Nephron (organoid): ENCODE measurements at regions not wholly inside any gene's neighbourhood (a gene's known extent, or its start where the extent isn't known, plus 50 kb on each side); places are given as distances from the start of the nearest gene placed in this dataset.
"Not testable (repeated sequence)": the region's sequence is repeated elsewhere in the genome, so short reads cannot be mapped to it uniquely, and the experiment has no call there.

Source experiments
- H3K27ac Mint-ChIP-seq, 3 experiments: 2 replicates each; pipeline ENCODE4 v1.8.0; 2020; ENCODE audit warnings: mixed read lengths in 3 of 3, mild to moderate bottlenecking in 2 of 3, moderate library complexity in 1 of 3
- H3K27me3 Mint-ChIP-seq: 2 replicates; pipeline ENCODE4 v1.8.0; 2021; ENCODE audit warnings: low read depth, mild to moderate bottlenecking, moderate library complexity, mixed read lengths
- H3K36me3 Mint-ChIP-seq: 2 replicates; pipeline ENCODE4 v1.8.0; 2020; ENCODE audit warnings: low read depth, mixed read lengths
- H3K4me1 Mint-ChIP-seq: 2 replicates; pipeline ENCODE4 v1.8.0; 2020; ENCODE audit warnings: mixed read lengths
- H3K4me3 Mint-ChIP-seq, 3 experiments: 2 replicates each; pipeline ENCODE4 v1.8.0; 2020; ENCODE audit warnings: mild to moderate bottlenecking in 3 of 3, mixed read lengths in 3 of 3, moderate library complexity in 2 of 3
- H3K9me3 Mint-ChIP-seq: 2 replicates; pipeline ENCODE4 v1.8.0; 2020; ENCODE audit warnings: mixed read lengths
- TF ChIP-seq, protein P1 (sequence below), 3 experiments: fragments of 200-600 bp; sonication (generic); IDR thresholded peaks; one replicate each; pipeline ENCODE4 v1.5.0; 2021; ENCODE audit warnings: antibody characterized with exemption in 3 of 3; ENCODE audit not compliant: unreplicated experiment in 3 of 3

DNA sequence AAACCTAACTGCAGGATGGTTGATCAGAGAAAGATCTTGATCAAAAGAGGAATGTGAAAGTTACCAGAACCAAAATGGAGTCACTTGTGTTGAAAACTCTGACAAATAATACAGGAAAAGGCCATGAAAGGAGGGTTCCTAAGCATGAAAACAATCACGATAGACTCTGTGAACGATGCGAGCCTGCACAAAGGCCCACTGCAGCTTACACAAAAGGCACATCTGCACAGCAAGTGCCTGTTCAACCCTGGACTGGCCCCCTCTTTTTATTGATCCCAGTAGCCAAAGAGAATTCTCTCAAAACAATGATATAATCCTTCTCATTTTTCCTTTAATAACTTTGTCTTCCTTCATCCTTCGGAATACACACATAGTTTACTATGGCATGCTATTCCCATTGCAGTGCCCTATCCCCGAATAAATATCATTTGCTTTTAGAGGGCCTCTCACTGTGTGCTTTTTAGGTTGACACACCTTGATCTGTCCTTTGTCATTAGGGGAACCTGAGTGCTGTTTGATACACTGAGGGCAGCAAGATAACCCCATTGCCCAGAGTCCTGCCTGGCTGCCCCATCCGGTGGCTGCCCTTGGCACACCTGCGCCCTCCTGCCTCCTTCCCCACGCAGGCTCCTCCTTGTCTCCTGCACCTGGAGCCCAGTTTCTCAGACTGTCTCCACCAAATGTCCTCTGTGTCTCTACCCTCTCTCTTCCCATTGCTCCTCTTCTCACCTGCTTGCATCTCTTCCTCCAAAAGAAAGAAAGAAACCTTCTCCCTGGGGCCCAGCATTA is 98.3 kb upstream of the FRMD1 start:
- H3K27me3 Mint-ChIP-seq: peaks cover 3% of the 10 kb centered on the region
- no peaks in the 10 kb centered on the region for H3K9me3 Mint-ChIP-seq
- no peak overlapping the region for H3K27ac Mint-ChIP-seq
- peaks cover 8% of the 10 kb centered on the region for H3K4me1 Mint-ChIP-seq
- no peaks in the 10 kb centered on the region for H3K36me3 Mint-ChIP-seq
- TF ChIP-seq, protein P1, sequence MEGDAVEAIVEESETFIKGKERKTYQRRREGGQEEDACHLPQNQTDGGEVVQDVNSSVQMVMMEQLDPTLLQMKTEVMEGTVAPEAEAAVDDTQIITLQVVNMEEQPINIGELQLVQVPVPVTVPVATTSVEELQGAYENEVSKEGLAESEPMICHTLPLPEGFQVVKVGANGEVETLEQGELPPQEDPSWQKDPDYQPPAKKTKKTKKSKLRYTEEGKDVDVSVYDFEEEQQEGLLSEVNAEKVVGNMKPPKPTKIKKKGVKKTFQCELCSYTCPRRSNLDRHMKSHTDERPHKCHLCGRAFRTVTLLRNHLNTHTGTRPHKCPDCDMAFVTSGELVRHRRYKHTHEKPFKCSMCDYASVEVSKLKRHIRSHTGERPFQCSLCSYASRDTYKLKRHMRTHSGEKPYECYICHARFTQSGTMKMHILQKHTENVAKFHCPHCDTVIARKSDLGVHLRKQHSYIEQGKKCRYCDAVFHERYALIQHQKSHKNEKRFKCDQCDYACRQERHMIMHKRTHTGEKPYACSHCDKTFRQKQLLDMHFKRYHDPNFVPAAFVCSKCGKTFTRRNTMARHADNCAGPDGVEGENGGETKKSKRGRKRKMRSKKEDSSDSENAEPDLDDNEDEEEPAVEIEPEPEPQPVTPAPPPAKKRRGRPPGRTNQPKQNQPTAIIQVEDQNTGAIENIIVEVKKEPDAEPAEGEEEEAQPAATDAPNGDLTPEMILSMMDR (IDR thresholded peaks at IDR 0.05; ENCODE audit: unreplicated experiment in 3 of 3): no peak
- no peak overlapping the region for H3K4me3 Mint-ChIP-seq

DNA sequence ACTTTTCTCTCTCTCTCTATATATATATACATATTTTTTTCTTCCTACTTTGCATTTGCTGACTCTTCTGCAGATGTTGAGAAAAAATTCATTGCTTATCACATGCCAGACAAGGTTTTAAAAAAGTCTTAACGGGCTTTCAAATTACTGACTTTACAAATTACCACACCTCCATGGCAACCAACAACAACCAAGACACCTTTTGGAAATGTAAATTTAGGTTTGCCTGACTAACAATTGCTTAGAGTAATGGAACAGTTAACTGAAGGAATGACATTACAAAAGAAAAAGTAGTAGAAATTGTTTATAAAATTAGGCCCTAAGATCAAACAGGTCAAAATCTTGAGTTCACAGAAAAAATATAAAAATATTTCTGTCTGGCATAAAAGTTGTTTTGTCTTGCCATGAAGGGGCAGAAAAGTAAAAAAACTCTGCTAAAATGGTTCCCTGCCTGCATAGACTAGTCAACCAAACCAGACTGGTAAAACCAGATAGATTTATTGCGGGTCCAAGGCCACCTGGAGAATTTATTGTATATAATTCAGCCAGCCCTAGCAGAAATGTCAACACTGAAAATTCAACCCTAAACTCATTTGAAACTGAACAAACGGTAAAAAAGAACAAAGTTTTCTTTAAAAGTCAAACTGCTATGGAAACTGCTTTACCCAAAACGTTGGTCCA is 92.8 kb upstream of the FRMD1 start:
- Mint-ChIP-seq H3K27ac (peak overlapping the region in 1 of 3 experiments; percentile 61), H3K4me3 (no peak overlapping the region), H3K9me3 (no peaks in the 10 kb centered on the region), H3K4me1 (peaks cover 8% of the 10 kb centered on the region), H3K36me3 (no peaks in the 10 kb centered on the region), H3K27me3 (no peaks in the 10 kb centered on the region)
- TF ChIP-seq, protein P1 (IDR thresholded peaks at IDR 0.05; ENCODE audit: unreplicated experiment in 3 of 3): no peak

DNA sequence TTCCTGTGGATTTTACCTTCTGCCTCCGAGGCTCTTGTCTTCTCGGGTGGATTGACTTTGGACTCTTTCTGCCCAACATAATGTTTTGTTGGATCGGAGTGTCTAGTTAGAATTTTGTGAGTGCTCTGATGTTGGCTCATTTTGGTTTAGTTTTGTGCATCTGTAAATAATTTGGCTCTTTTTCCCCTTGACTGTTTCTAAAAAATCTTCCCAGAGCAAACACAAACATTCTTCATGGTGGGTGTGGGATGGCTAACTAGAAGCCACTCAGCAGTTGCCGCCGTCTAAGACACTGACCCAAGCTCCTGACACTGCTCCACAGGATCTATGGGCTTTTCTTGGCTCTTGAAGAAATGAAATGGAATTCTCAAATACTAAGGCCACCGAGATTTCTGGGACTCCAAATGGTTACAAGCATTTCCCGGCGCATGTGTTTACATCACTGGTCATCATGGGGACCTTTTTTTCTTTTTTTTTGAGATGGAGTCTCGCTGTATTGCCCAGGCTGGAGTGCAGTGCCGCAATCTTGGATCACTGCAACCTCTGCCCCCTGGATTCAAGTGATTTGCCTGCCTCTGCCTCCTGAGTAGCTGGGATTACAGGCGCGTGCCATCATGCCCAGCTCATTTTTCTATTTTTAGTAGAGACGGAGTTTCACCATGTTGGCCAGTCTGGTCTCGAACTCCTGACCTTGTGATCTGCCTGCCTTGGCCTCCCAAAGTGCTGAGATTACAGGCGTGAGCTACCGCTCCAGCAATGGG is 92.0 kb upstream of the FRMD1 start:
- Mint-ChIP-seq H3K4me3 (no peak overlapping the region), H3K9me3 (no peaks in the 10 kb centered on the region), H3K27me3 (no peaks in the 10 kb centered on the region), H3K36me3 (no peaks in the 10 kb centered on the region), H3K27ac (peak overlapping the region in 1 of 3 experiments; percentile 61), H3K4me1 (peaks cover 8% of the 10 kb centered on the region)
- TF ChIP-seq, protein P1 (IDR thresholded peaks at IDR 0.05; ENCODE audit: unreplicated experiment in 3 of 3): no peak

DNA sequence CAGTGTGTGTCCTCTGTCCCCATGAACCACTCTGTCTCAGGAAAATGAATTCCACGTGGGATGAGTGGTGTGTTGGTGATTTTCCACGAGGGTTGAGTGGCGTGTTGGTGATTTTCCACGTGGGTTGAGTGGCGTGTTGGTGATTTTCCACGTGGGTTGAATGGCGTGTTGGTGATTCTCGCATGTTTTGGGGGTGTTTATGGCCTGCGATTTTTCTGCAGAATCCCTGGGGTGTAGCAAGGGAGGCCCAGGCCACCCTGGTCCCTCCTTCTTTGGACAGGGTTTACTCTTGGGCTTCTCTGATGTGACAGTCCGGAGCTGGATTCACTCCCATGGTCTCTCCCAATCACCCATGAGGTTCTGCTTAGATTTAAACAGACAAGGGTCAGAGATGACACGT is 90.6 kb upstream of the FRMD1 start:
- Mint-ChIP-seq H3K27ac (no peak overlapping the region), H3K27me3 (no peaks in the 10 kb centered on the region), H3K9me3 (no peaks in the 10 kb centered on the region), H3K4me1 (peaks cover 7% of the 10 kb centered on the region), H3K4me3 (no peak overlapping the region), H3K36me3 (no peaks in the 10 kb centered on the region)
- TF ChIP-seq, protein P1 (IDR thresholded peaks at IDR 0.05; ENCODE audit: unreplicated experiment in 3 of 3): no peak

DNA sequence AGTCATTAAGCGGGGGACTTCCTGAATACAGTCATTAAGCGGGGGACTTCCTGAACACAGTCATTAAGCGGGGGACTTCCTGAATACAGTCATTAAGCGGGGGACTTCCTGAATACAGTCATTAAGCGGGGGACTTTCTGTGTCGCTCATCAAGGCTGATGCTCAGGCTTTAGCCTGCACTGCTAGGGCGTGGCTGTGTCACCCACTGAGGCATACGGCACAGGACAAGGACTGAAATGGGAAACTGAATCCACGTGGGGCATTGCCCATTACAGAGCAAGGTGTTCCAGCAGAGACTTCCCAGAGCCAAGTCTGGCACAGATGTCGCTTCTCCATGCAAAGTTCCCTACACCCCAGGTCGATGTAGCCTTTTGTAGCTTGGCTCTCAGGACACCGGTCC is 89.9 kb upstream of the FRMD1 start:
- H3K27me3 Mint-ChIP-seq, H3K4me1 Mint-ChIP-seq, H3K36me3 Mint-ChIP-seq, H3K9me3 Mint-ChIP-seq, H3K4me3 Mint-ChIP-seq, H3K27ac Mint-ChIP-seq: not testable (repeated sequence)

DNA sequence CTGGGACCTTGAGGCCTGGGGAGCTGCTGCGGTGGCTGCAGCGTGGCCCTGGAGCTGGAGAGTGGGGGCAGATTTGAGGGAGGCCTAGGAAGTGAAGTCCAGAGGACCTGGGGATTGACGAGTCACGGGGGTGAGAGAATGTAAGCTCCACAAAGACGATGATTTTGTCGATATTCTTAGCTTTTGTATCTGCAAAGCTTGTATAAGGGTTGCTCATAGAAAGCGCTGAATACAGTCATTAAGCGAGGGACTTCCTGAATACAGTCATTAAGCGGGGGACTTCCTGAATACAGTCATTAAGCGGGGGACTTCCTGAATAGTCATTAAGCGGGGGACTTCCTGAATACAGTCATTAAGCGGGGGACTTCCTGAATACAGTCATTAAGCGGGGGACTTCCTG is 89.3 kb upstream of the FRMD1 start:
- not testable (repeated sequence) for H3K4me3 Mint-ChIP-seq, H3K27me3 Mint-ChIP-seq, H3K4me1 Mint-ChIP-seq, H3K36me3 Mint-ChIP-seq, H3K9me3 Mint-ChIP-seq
- H3K27ac Mint-ChIP-seq: peak overlapping the region in 1 of 3 experiments; percentile 26
